ENCODE measurements at regions not wholly inside any gene's neighbourhood (a gene's known extent, or its start where the extent isn't known, plus 50 kb on each side); places are given as distances from the start of the nearest gene placed in this dataset.

GRCh38 chr6:110558575-110558974 lies 82.2 kb upstream of the SLC22A16 start:
- Mint-ChIP-seq H3K27ac (no peak overlapping the region), H3K9me3 (peaks cover 17% of the 10 kb centered on the region), H3K4me1 (ENCODE audit: low read depth) (peaks cover 22% of the 10 kb centered on the region), H3K36me3 (ENCODE audit: low read depth) (no peaks in the 10 kb centered on the region), H3K4me3 (ENCODE audit: low read depth) (no peak overlapping the region), H3K27me3 (ENCODE audit: low read depth) (peaks cover 2% of the 10 kb centered on the region)
- DNase-seq (ENCODE audit: low spot score): no peak
- intact Hi-C loops (cut with micrococcal nuclease): no loop called here

GRCh38 chr6:110557199-110557598 lies 80.8 kb upstream of the SLC22A16 start:
- no peak overlapping the region for H3K4me3 Mint-ChIP-seq (ENCODE audit: low read depth)
- H3K27me3 Mint-ChIP-seq (ENCODE audit: low read depth): peaks cover 2% of the 10 kb centered on the region
- H3K27ac Mint-ChIP-seq: no peak overlapping the region
- H3K36me3 Mint-ChIP-seq (ENCODE audit: low read depth): no peaks in the 10 kb centered on the region
- intact Hi-C loops (cut with micrococcal nuclease): no loop called here
- H3K4me1 Mint-ChIP-seq (ENCODE audit: low read depth): peaks cover 22% of the 10 kb centered on the region
- no peak for DNase-seq (ENCODE audit: low spot score)
- peaks cover 16% of the 10 kb centered on the region for H3K9me3 Mint-ChIP-seq

GRCh38 chr6:110556317-110557110 lies 80.1 kb upstream of the SLC22A16 start:
- Mint-ChIP-seq H3K4me1 (ENCODE audit: low read depth) (peaks cover 18% of the 10 kb centered on the region), H3K9me3 (peaks cover 15% of the 10 kb centered on the region), H3K36me3 (ENCODE audit: low read depth) (no peaks in the 10 kb centered on the region), H3K4me3 (ENCODE audit: low read depth) (no peak overlapping the region), H3K27ac (no peak overlapping the region), H3K27me3 (ENCODE audit: low read depth) (peaks cover 2% of the 10 kb centered on the region)
- DNase-seq (ENCODE audit: low spot score): no peak
- intact Hi-C loops (cut with micrococcal nuclease): no loop called here

- peaks cover 2% of the 10 kb centered on the region for H3K27me3 Mint-ChIP-seq (ENCODE audit: low read depth)
- intact Hi-C loops (cut with micrococcal nuclease): no loop called here
- DNase-seq (ENCODE audit: low spot score): no peak
- peaks cover 7% of the 10 kb centered on the region for H3K4me1 Mint-ChIP-seq (ENCODE audit: low read depth)
- peaks cover 15% of the 10 kb centered on the region for H3K9me3 Mint-ChIP-seq
- H3K36me3 Mint-ChIP-seq (ENCODE audit: low read depth): no peaks in the 10 kb centered on the region
- no peak overlapping the region for H3K27ac Mint-ChIP-seq
- no peak overlapping the region for H3K4me3 Mint-ChIP-seq (ENCODE audit: low read depth)
Measured at GRCh38 chr6:110554966-110555460, 78.6 kb upstream of the SLC22A16 start.

- peaks cover 7% of the 10 kb centered on the region for H3K4me1 Mint-ChIP-seq (ENCODE audit: low read depth)
- no peaks in the 10 kb centered on the region for H3K36me3 Mint-ChIP-seq (ENCODE audit: low read depth)
- no peak overlapping the region for H3K27ac Mint-ChIP-seq
- H3K27me3 Mint-ChIP-seq (ENCODE audit: low read depth): peaks cover 2% of the 10 kb centered on the region
- intact Hi-C loops (cut with micrococcal nuclease): no loop called here
- no peak for DNase-seq (ENCODE audit: low spot score)
- peaks cover 15% of the 10 kb centered on the region for H3K9me3 Mint-ChIP-seq
- no peak overlapping the region for H3K4me3 Mint-ChIP-seq (ENCODE audit: low read depth)
Measured at GRCh38 chr6:110554441-110554840, 78.0 kb upstream of the SLC22A16 start.

- peaks cover 3% of the 10 kb centered on the region for H3K4me1 Mint-ChIP-seq (ENCODE audit: low read depth)
- intact Hi-C loops (cut with micrococcal nuclease): no loop called here
- peaks cover 2% of the 10 kb centered on the region for H3K27me3 Mint-ChIP-seq (ENCODE audit: low read depth)
- no peak overlapping the region for H3K4me3 Mint-ChIP-seq (ENCODE audit: low read depth)
- no peaks in the 10 kb centered on the region for H3K36me3 Mint-ChIP-seq (ENCODE audit: low read depth)
- peaks cover 11% of the 10 kb centered on the region for H3K9me3 Mint-ChIP-seq
- DNase-seq (ENCODE audit: low spot score): no peak
- no peak overlapping the region for H3K27ac Mint-ChIP-seq
Measured at GRCh38 chr6:110552901-110553641, 76.7 kb upstream of the SLC22A16 start.

- peaks cover 8% of the 10 kb centered on the region for H3K27me3 Mint-ChIP-seq (ENCODE audit: low read depth)
- H3K36me3 Mint-ChIP-seq (ENCODE audit: low read depth): no peaks in the 10 kb centered on the region
- peaks cover 10% of the 10 kb centered on the region for H3K4me1 Mint-ChIP-seq (ENCODE audit: low read depth)
- intact Hi-C loops (cut with micrococcal nuclease): no loop called here
- no peak overlapping the region for H3K4me3 Mint-ChIP-seq (ENCODE audit: low read depth)
- peaks cover 11% of the 10 kb centered on the region for H3K9me3 Mint-ChIP-seq
- no peak overlapping the region for H3K27ac Mint-ChIP-seq
- DNase-seq (ENCODE audit: low spot score): no peak
Measured at GRCh38 chr6:110552076-110552475, 75.7 kb upstream of the SLC22A16 start.

GRCh38 chr6:110551088-110551487 lies 74.7 kb upstream of the SLC22A16 start:
- Mint-ChIP-seq H3K27me3 (ENCODE audit: low read depth) (peaks cover 12% of the 10 kb centered on the region), H3K4me3 (ENCODE audit: low read depth) (no peak overlapping the region), H3K36me3 (ENCODE audit: low read depth) (no peaks in the 10 kb centered on the region), H3K4me1 (ENCODE audit: low read depth) (peaks cover 10% of the 10 kb centered on the region), H3K9me3 (peaks cover 11% of the 10 kb centered on the region), H3K27ac (no peak overlapping the region)
- no peak for DNase-seq (ENCODE audit: low spot score)
- intact Hi-C loops (cut with micrococcal nuclease): no loop called here

GRCh38 chr6:110550353-110550752 lies 73.9 kb upstream of the SLC22A16 start:
- H3K9me3 Mint-ChIP-seq: peaks cover 11% of the 10 kb centered on the region
- no peak for DNase-seq (ENCODE audit: low spot score)
- no peak overlapping the region for H3K4me3 Mint-ChIP-seq (ENCODE audit: low read depth)
- H3K27me3 Mint-ChIP-seq (ENCODE audit: low read depth): peaks cover 12% of the 10 kb centered on the region
- intact Hi-C loops (cut with micrococcal nuclease): no loop called here
- peaks cover 10% of the 10 kb centered on the region for H3K4me1 Mint-ChIP-seq (ENCODE audit: low read depth)
- H3K36me3 Mint-ChIP-seq (ENCODE audit: low read depth): no peaks in the 10 kb centered on the region
- no peak overlapping the region for H3K27ac Mint-ChIP-seq

GRCh38 chr6:110549277-110549676 lies 72.9 kb upstream of the SLC22A16 start:
- Mint-ChIP-seq H3K9me3 (peaks cover 15% of the 10 kb centered on the region), H3K4me3 (ENCODE audit: low read depth) (no peak overlapping the region), H3K4me1 (ENCODE audit: low read depth) (peaks cover 17% of the 10 kb centered on the region), H3K27ac (no peak overlapping the region), H3K27me3 (ENCODE audit: low read depth) (peaks cover 11% of the 10 kb centered on the region), H3K36me3 (ENCODE audit: low read depth) (no peaks in the 10 kb centered on the region)
- intact Hi-C loops (cut with micrococcal nuclease): no loop called here
- DNase-seq (ENCODE audit: low spot score): no peak

- H3K27ac Mint-ChIP-seq: no peak overlapping the region
- no peak overlapping the region for H3K4me3 Mint-ChIP-seq (ENCODE audit: low read depth)
- no peaks in the 10 kb centered on the region for H3K36me3 Mint-ChIP-seq (ENCODE audit: low read depth)
- peaks cover 15% of the 10 kb centered on the region for H3K9me3 Mint-ChIP-seq
- intact Hi-C loops (cut with micrococcal nuclease): no loop called here
- peaks cover 11% of the 10 kb centered on the region for H3K27me3 Mint-ChIP-seq (ENCODE audit: low read depth)
- no peak for DNase-seq (ENCODE audit: low spot score)
- H3K4me1 Mint-ChIP-seq (ENCODE audit: low read depth): peaks cover 24% of the 10 kb centered on the region
Measured at GRCh38 chr6:110548110-110548847, 71.9 kb upstream of the SLC22A16 start.

- no peaks in the 10 kb centered on the region for H3K36me3 Mint-ChIP-seq (ENCODE audit: low read depth)
- intact Hi-C loops (cut with micrococcal nuclease): no loop called here
- peaks cover 11% of the 10 kb centered on the region for H3K27me3 Mint-ChIP-seq (ENCODE audit: low read depth)
- H3K9me3 Mint-ChIP-seq: peaks cover 10% of the 10 kb centered on the region
- no peak overlapping the region for H3K4me3 Mint-ChIP-seq (ENCODE audit: low read depth)
- peaks cover 25% of the 10 kb centered on the region for H3K4me1 Mint-ChIP-seq (ENCODE audit: low read depth)
- H3K27ac Mint-ChIP-seq: no peak overlapping the region
- DNase-seq (ENCODE audit: low spot score): no peak
Measured at GRCh38 chr6:110547266-110547964, 71.0 kb upstream of the SLC22A16 start.

All from activated T-helper 2 cell treated with anti-CD3 and anti-CD28 coated beads, Interferon-gamma antibody, Interleukin-2, Interleukin-4, amounts not matched to agents 10 μg/mL and 5 μg/mL and 100 μg/mL, durations not matched to agents 14 hours and 24 hours and 36 hours (primary cell).